Tibial artery (tissue), 4 donors: ENCODE measurements at regions not wholly inside any gene's neighbourhood (a gene's known extent, or its start where the extent isn't known, plus 50 kb on each side); places are given as distances from the start of the nearest gene placed in this dataset.

Source experiments
- DNase-seq, 2 donors: peaks; one replicate each; pipeline ENCODE4 v3.0.0-alpha.2; 2019
- H3K27ac ChIP-seq, 2 donors: fragments of 200-600 bp; sonication (generic) in 1 of 2; 1 replicate in 1 of 2; 2 replicates in 1 of 2; pipeline ENCODE4 v1.5.1; 2018 to 2019; ENCODE audit warnings: mild to moderate bottlenecking in 1 of 2
- H3K27me3 ChIP-seq, 2 donors: fragments of 200-600 bp; sonication (generic) in 1 of 2; one replicate each; pipeline versions ENCODE4 v1.5.1 to v1.6.0; 2016 to 2019
- H3K36me3 ChIP-seq, 3 donors: fragments of 200-600 bp; sonication (generic) in 2 of 3; one replicate each; pipeline ENCODE4 v1.5.1; 2016 to 2019; ENCODE audit warnings: mild to moderate bottlenecking in 2 of 3
- H3K4me1 ChIP-seq, 4 donors: fragments of 200-600 bp; sonication (generic) in 2 of 4; 1 replicate in 3 of 4; 2 replicates in 1 of 4; pipeline ENCODE4 v1.5.1; 2016 to 2019
- H3K4me3 ChIP-seq, 2 donors: fragments of 200-600 bp; sonication (generic) in 1 of 2; 1 replicate in 1 of 2; 2 replicates in 1 of 2; pipeline ENCODE4 v1.5.1; 2018 to 2019; ENCODE audit warnings: mild to moderate bottlenecking in 2 of 2
- H3K9me3 ChIP-seq, 3 donors: fragments of 200-600 bp; sonication (generic) in 1 of 3; one replicate each; pipeline ENCODE4 v1.5.1; 2016 to 2019
- intact Hi-C: fragments of 100-400 bp; cut with DNase I; formaldehyde crosslinking; loops from one replicate; pipeline ENCODE4 v1.15.0; 2023; ENCODE audit warnings: low total_unique reads
- TF ChIP-seq, protein P1 (sequence below), 2 experiments: fragments of 200-600 bp in 1 of 2; fragments of 450-650 bp in 1 of 2; IDR thresholded peaks; one replicate each; pipeline ENCODE4 v1.5.1; 2017 to 2019; ENCODE audit warnings: antibody characterized with exemption in 2 of 2, mild to moderate bottlenecking in 1 of 2, moderate library complexity in 1 of 2

GRCh38 chr12:78406213-78406612 lies 458.4 kb upstream of the SYT1 start:
- no peaks in the 10 kb centered on the region for H3K36me3 ChIP-seq
- DNase-seq, result no peak

GRCh38 chr12:78406828-78407227 lies 457.7 kb upstream of the SYT1 start:
- intact Hi-C loops, result no loop called here
- no peaks in the 10 kb centered on the region for H3K36me3 ChIP-seq
- no peaks in the 10 kb centered on the region for H3K4me1 ChIP-seq
- H3K9me3 ChIP-seq, result no peaks in the 10 kb centered on the region
- H3K4me3 ChIP-seq, result no peak overlapping the region
- DNase-seq, result no peak
- no peak overlapping the region for H3K27ac ChIP-seq
- no peaks in the 10 kb centered on the region for H3K27me3 ChIP-seq
- TF ChIP-seq, protein P1, sequence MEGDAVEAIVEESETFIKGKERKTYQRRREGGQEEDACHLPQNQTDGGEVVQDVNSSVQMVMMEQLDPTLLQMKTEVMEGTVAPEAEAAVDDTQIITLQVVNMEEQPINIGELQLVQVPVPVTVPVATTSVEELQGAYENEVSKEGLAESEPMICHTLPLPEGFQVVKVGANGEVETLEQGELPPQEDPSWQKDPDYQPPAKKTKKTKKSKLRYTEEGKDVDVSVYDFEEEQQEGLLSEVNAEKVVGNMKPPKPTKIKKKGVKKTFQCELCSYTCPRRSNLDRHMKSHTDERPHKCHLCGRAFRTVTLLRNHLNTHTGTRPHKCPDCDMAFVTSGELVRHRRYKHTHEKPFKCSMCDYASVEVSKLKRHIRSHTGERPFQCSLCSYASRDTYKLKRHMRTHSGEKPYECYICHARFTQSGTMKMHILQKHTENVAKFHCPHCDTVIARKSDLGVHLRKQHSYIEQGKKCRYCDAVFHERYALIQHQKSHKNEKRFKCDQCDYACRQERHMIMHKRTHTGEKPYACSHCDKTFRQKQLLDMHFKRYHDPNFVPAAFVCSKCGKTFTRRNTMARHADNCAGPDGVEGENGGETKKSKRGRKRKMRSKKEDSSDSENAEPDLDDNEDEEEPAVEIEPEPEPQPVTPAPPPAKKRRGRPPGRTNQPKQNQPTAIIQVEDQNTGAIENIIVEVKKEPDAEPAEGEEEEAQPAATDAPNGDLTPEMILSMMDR (IDR thresholded peaks at IDR 0.05), result no peak

More at GRCh38 chr12:78406213-78406612, 458.4 kb upstream of the SYT1 start:
- Histone ChIP-seq H3K27ac (no peak overlapping the region), H3K9me3 (no peaks in the 10 kb centered on the region), H3K4me1 (no peaks in the 10 kb centered on the region), H3K27me3 (no peaks in the 10 kb centered on the region), H3K4me3 (no peak overlapping the region)
- TF ChIP-seq, protein P1 (IDR thresholded peaks at IDR 0.05), result no peak
- intact Hi-C loops, result no loop called here

DNA sequence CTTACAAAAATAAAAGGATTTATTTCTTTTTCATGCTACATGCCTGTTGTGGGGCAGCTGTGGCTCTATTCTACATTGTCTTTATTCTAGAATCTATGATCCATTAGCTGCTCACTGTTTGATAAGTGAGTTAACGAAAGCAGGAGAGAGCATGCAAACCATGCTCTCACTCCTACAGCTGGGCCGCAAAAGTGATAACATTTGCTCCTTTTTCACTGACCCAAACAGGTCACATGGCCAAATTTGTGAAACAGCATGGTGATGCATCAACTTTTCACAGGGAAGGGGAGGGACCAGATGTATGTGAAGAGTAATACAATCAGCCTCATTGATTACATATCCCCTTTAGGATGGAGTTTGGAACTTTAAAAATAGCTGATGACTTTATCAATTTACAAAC lies 456.9 kb upstream of the SYT1 start:
- H3K9me3 ChIP-seq, result no peaks in the 10 kb centered on the region
- no peaks in the 10 kb centered on the region for H3K27me3 ChIP-seq
- H3K4me3 ChIP-seq, result no peak overlapping the region
- H3K27ac ChIP-seq, result no peak overlapping the region
- H3K36me3 ChIP-seq, result no peaks in the 10 kb centered on the region
- TF ChIP-seq, protein P1 (IDR thresholded peaks at IDR 0.05), result no peak
- H3K4me1 ChIP-seq, result no peaks in the 10 kb centered on the region
- no peak for DNase-seq
- intact Hi-C loops, result no loop called here

GRCh38 chr12:78414071-78414470 lies 450.5 kb upstream of the SYT1 start:
- Histone ChIP-seq H3K9me3 (no peaks in the 10 kb centered on the region), H3K4me3 (no peak overlapping the region), H3K27ac (no peak overlapping the region), H3K4me1 (no peaks in the 10 kb centered on the region), H3K36me3 (no peaks in the 10 kb centered on the region), H3K27me3 (no peaks in the 10 kb centered on the region)
- TF ChIP-seq, protein P1 (IDR thresholded peaks at IDR 0.05), result no peak
- intact Hi-C loops, result no loop called here
- DNase-seq, result no peak

- DNase-seq, result no peak
- Histone ChIP-seq H3K27me3 (no peaks in the 10 kb centered on the region), H3K36me3 (no peaks in the 10 kb centered on the region), H3K4me3 (no peak overlapping the region), H3K4me1 (no peaks in the 10 kb centered on the region), H3K9me3 (no peaks in the 10 kb centered on the region), H3K27ac (no peak overlapping the region)
- TF ChIP-seq, protein P1 (IDR thresholded peaks at IDR 0.05), result no peak
- intact Hi-C loops, result no loop called here
These were observed 445.7 kb upstream of the SYT1 start for GRCh38 chr12:78418919-78419318.

DNA sequence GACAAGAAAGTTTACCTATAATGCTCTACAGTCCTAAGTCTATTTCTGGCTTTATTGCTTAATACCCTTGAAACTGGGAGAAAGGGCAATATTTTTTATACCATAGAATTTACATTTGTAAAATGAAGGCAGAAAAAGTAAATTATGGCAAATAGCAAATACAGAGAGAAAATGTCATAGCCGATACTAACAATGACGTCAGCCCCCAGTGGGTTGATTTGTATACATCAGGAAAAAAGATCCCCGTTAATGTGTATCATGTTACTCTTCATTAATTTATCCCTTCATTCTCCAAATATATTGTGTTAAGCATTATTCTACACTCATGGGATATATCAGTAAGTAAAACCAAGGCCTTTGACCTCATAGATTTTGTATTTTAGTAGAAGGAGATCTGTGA lies 445.1 kb upstream of the SYT1 start:
- TF ChIP-seq, protein P1 (IDR thresholded peaks at IDR 0.05), result no peak
- H3K4me3 ChIP-seq, result no peak overlapping the region
- no peaks in the 10 kb centered on the region for H3K4me1 ChIP-seq
- no peak for DNase-seq
- no peaks in the 10 kb centered on the region for H3K9me3 ChIP-seq
- H3K36me3 ChIP-seq, result no peaks in the 10 kb centered on the region
- intact Hi-C loops, result no loop called here
- H3K27me3 ChIP-seq, result no peaks in the 10 kb centered on the region
- H3K27ac ChIP-seq, result no peak overlapping the region
